K562 (cell line): ENCODE measurements at regions not wholly inside any gene's neighbourhood (a gene's known extent, or its start where the extent isn't known, plus 50 kb on each side); places are given as distances from the start of the nearest gene placed in this dataset.

Experiments
- ATAC-seq: fragments of 200-7000 bp; cut with Tn5 transposase; 3 replicates; pipeline ENCODE4 v1.9.1; 2020; ENCODE audit warnings: moderate library complexity
- BruUV-seq: library from RNA; stranded (reverse); fragments of 400-500 nt; replicated peaks from 2 replicates; lab custom pipeline; 2021; lab: Mats Ljungman, UMichigan
- CTCF ChIA-PET: fragments of 300-600 bp; formaldehyde crosslinking; extraction: SDS; loops from one replicate; lab custom pipeline; 2021; ENCODE audit warnings: low intra/inter-chr PET ratio; lab: Yijun Ruan, JAX
- POLR2A ChIA-PET: fragments of 300-600, 350-650 bp; sonication (Branson Sonifier 250); formaldehyde crosslinking; extraction: SDS; loops from one replicate; lab custom pipeline; 2021; ENCODE audit warnings: antibody characterized with exemption, inconsistent platforms; lab: Yijun Ruan, JAX
- DNase-seq, 4 experiments: peaks; one replicate each; pipeline versions ENCODE4 v3.0.0 to v3.0.0-alpha.2; 2011 to 2018; ENCODE audit warnings: low spot score in 3 of 4, mixed read lengths in 3 of 4; ENCODE audit errors: extremely low read depth in 1 of 4
- FAIRE-seq: peaks from 2 replicates; lab custom pipeline; 2011; peaks lifted over from hg19 to GRCh38; lab: Jason Lieb, UNC
- H2AFZ ChIP-seq: 2 replicates; pipeline ENCODE4 v1.6.0; 2011; ENCODE audit warnings: low read depth, low read length, control low read depth, inconsistent platforms
- H3K27ac ChIP-seq: fragments of 200-600 bp; 3 replicates; pipeline ENCODE4 v1.8.0; 2011; ENCODE audit warnings: low read depth, mild to moderate bottlenecking, control low read depth, inconsistent platforms, low read length, moderate library complexity, mixed read lengths; ENCODE audit errors: extremely low read depth
- H3K27me3 ChIP-seq, 2 experiments: fragments of 300-600 bp in 1 of 2; 2 replicates in 1 of 2; 3 replicates in 1 of 2; pipeline versions ENCODE4 v1.6.0 to v1.8.0; 2011; ENCODE audit warnings: inconsistent platforms in 2 of 2, low read length in 2 of 2, mild to moderate bottlenecking in 1 of 2, mixed read lengths in 1 of 2, moderate library complexity in 1 of 2; ENCODE audit not compliant: control insufficient read depth in 2 of 2, insufficient read depth in 2 of 2
- H3K36me3 ChIP-seq: fragments of 300-600 bp; 3 replicates; pipeline ENCODE4 v1.8.0; 2011; ENCODE audit warnings: mild to moderate bottlenecking, low read length, inconsistent platforms; ENCODE audit not compliant: control insufficient read depth, insufficient read depth
- H3K4me1 ChIP-seq, 2 experiments: fragments of 200-600 bp in 1 of 2; replicated peaks in 1 of 2; 2 replicates in 1 of 2; 3 replicates in 1 of 2; pipeline versions ENCODE4 v1.5.1 to v1.8.0; 2011; ENCODE audit warnings: inconsistent platforms in 2 of 2, low read length in 2 of 2, mild to moderate bottlenecking in 1 of 2, mixed read lengths in 1 of 2, moderate library complexity in 1 of 2; ENCODE audit not compliant: control insufficient read depth in 2 of 2, insufficient read depth in 2 of 2
- H3K4me2 ChIP-seq: 2 replicates; pipeline ENCODE4 v1.6.1; 2011; ENCODE audit warnings: low read length, control low read depth, inconsistent platforms, mixed read lengths; ENCODE audit not compliant: insufficient read depth
- H3K4me3 ChIP-seq: fragments of 200-600 bp; sonication (generic), shearing (Covaris generic); 2 replicates; pipeline ENCODE4 v1.5.1; 2016; ENCODE audit warnings: control low read depth, inconsistent platforms
- H3K79me2 ChIP-seq: fragments of 200-600 bp; 3 replicates; pipeline ENCODE4 v1.8.0; 2011; ENCODE audit warnings: low read length, inconsistent platforms; ENCODE audit not compliant: control insufficient read depth, insufficient read depth
- H3K9ac ChIP-seq, 2 experiments: 2 replicates each; pipeline versions ENCODE4 v1.6.0 to v1.6.1; 2011; ENCODE audit warnings: low read depth in 2 of 2, low read length in 2 of 2, control low read depth in 1 of 2, inconsistent platforms in 1 of 2, mild to moderate bottlenecking in 1 of 2, mixed read lengths in 1 of 2; ENCODE audit not compliant: insufficient read depth in 1 of 2
- H3K9me1 ChIP-seq: one replicate; pipeline ENCODE4 v1.6.0; 2011; ENCODE audit warnings: inconsistent platforms, mild to moderate bottlenecking, low read length, moderate library complexity; ENCODE audit not compliant: control insufficient read depth, insufficient read depth
- H3K9me3 ChIP-seq: replicated peaks from 2 replicates; pipeline ENCODE4 v1.5.1; 2011; ENCODE audit warnings: low read depth, low read length, inconsistent platforms; ENCODE audit not compliant: control insufficient read depth, insufficient read depth
- H4K20me1 ChIP-seq: replicated peaks from 2 replicates; pipeline ENCODE4 v1.6.1; 2011; ENCODE audit warnings: low read length, inconsistent platforms, mixed read lengths; ENCODE audit not compliant: control insufficient read depth, insufficient read depth
- BMI1 ChIP-seq: fragments of 150-350 bp; IDR thresholded peaks from 2 replicates; pipeline ENCODE4 v1.6.1; 2014; ENCODE audit warnings: low read length
- L3MBTL2 ChIP-seq: fragments of 450-650 bp; IDR thresholded peaks from 2 replicates; pipeline ENCODE4 v1.6.1; 2016; ENCODE audit warnings: mild to moderate bottlenecking, moderate library complexity
- WGBS: fragments of 100-300 bp; shearing (Covaris generic); methylation state at CpG from one replicate; pipeline ENCODE4 v1.1.6; 2016; ENCODE audit warnings: low coverage, mixed read lengths; ENCODE audit not compliant: insufficient coverage; ENCODE audit errors: missing lambda C conversion rate; 5-methylcytosine and 5-hydroxymethylcytosine counted together
- in situ Hi-C: fragments of 300-500 bp; cut with MboI; formaldehyde crosslinking; loops from 4 replicates; pipeline ENCODE4 v1.15.0; 2018; ENCODE audit warnings: inconsistent platforms, mixed read lengths
- intact Hi-C: fragments of 100-400 bp; cut with micrococcal nuclease; formaldehyde crosslinking; loops from 2 replicates; pipeline ENCODE4 v1.14.2; 2022
- TF ChIP-seq, protein P1 (sequence below): sonication (generic); formaldehyde crosslinking; IDR thresholded peaks from 2 replicates; pipeline ENCODE4 v1.9.0; 2022; ENCODE audit warnings: mild to moderate bottlenecking, missing genetic modification reagents
- TF ChIP-seq, protein P2 (sequence below): sonication (generic); formaldehyde crosslinking; IDR thresholded peaks from 2 replicates; pipeline ENCODE4 v1.8.0; 2022; ENCODE audit warnings: mild to moderate bottlenecking, missing genetic modification reagents, borderline replicate concordance

- TF ChIP-seq, protein P1, sequence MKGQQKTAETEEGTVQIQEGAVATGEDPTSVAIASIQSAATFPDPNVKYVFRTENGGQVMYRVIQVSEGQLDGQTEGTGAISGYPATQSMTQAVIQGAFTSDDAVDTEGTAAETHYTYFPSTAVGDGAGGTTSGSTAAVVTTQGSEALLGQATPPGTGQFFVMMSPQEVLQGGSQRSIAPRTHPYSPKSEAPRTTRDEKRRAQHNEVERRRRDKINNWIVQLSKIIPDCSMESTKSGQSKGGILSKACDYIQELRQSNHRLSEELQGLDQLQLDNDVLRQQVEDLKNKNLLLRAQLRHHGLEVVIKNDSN, result no peak
- no peak for TF ChIP-seq BMI1
- TF ChIP-seq, all 486 proteins: peak for 0
These were observed 1422.9 kb upstream of the TMEM132C start (continued) for GRCh38 chr12:126843915-126844669.

DNA sequence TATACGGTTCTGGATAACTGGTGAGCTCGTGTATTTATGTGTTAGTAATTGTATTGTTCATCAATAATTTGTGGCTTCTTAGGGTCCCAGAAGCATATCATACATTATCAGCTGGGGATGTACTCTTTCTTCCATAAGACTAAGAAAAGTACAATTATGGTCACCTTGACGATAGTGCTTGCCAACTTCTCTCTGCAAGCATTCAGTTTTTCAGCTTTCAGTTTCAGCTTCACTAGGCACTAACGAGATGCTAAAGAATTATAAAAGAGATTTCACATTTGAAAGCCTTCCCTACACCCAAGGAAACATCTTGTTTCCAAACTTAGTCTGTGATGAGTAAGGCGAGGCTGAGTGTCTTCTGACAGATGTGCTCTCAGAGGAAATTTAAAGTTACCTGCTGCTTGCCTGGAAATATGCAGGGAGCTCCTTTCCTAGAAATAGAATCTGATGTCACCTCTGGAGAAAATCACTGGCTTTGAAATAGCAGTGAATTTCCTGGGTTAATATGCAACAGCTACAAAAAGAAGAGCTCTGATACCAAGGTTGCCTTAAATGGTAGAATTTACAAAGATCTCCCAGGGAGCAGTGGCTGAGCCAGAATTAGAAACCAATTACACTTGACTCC, 1419.9 kb upstream of the TMEM132C start:
- Histone ChIP-seq H3K9ac (no peak overlapping the region), H3K27ac (no peak overlapping the region), H3K9me1 (no peaks in the 10 kb centered on the region), H3K9me3 (no peaks in the 10 kb centered on the region), H3K79me2 (no peaks in the 10 kb centered on the region), H3K4me1 (no peaks in the 10 kb centered on the region), H3K4me3 (no peak overlapping the region), H3K4me2 (no peak overlapping the region), H3K36me3 (no peaks in the 10 kb centered on the region), H3K27me3 (no peaks in the 10 kb centered on the region), H2AFZ (no peak overlapping the region), H4K20me1 (no peaks in the 10 kb centered on the region)
- POLR2A ChIA-PET, result no interaction called here
- intact Hi-C loops (no loop called here), in situ Hi-C loops (no loop called here)
- no peak for DNase-seq
- BruUV-seq, result no TSS peak
- CTCF ChIA-PET, result no interaction called here
- no peak for ATAC-seq
- TF ChIP-seq, protein P2, sequence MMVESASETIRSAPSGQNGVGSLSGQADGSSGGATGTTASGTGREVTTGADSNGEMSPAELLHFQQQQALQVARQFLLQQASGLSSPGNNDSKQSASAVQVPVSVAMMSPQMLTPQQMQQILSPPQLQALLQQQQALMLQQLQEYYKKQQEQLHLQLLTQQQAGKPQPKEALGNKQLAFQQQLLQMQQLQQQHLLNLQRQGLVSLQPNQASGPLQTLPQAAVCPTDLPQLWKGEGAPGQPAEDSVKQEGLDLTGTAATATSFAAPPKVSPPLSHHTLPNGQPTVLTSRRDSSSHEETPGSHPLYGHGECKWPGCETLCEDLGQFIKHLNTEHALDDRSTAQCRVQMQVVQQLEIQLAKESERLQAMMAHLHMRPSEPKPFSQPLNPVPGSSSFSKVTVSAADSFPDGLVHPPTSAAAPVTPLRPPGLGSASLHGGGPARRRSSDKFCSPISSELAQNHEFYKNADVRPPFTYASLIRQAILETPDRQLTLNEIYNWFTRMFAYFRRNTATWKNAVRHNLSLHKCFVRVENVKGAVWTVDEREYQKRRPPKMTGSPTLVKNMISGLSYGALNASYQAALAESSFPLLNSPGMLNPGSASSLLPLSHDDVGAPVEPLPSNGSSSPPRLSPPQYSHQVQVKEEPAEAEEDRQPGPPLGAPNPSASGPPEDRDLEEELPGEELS (CRISPR knock-in tag), result no peak
- TF ChIP-seq L3MBTL2, result no peak
- no peak for FAIRE-seq
- 4% methylated on average over 5 of the region's 5 CpGs for WGBS
